Panc1 (cell line): ENCODE measurements at regions not wholly inside any gene's neighbourhood (a gene's known extent, or its start where the extent isn't known, plus 50 kb on each side); places are given as distances from the start of the nearest gene placed in this dataset.

Experiments
- ATAC-seq: fragments of 200-7000 bp; cut with Tn5 transposase; 2 replicates; pipeline ENCODE4 v1.9.1; 2020; ENCODE audit warnings: mild to moderate bottlenecking, moderate library complexity
- BruUV-seq: library from RNA; stranded (reverse); fragments of 400-500 nt; replicated peaks from 2 replicates; lab custom pipeline; 2021; lab: Mats Ljungman, UMichigan
- CTCF ChIA-PET: fragments of 300-600 bp; sonication (Branson Sonifier 250); formaldehyde crosslinking; loops from one replicate; lab custom pipeline; 2022; ENCODE audit warnings: antibody characterized with exemption; lab: Charles Lee
- POLR2A ChIA-PET: fragments of 300-600 bp; sonication (Branson Sonifier 250); formaldehyde crosslinking; loops from one replicate; lab custom pipeline; 2022; ENCODE audit warnings: antibody characterized with exemption; lab: Charles Lee
- DNase-seq: peaks from one replicate; pipeline ENCODE4 v3.0.0-alpha.2; 2010; ENCODE audit warnings: low read depth, low spot score
- H3K27ac ChIP-seq: 2 replicates; pipeline ENCODE4 v1.5.1; 2011; ENCODE audit warnings: mild to moderate bottlenecking, low read length, inconsistent platforms
- H3K27me3 ChIP-seq: fragments of 200-500 bp; sonication (Bioruptor generic); 2 replicates; pipeline ENCODE4 v1.6.0; 2014; ENCODE audit warnings: low read length, inconsistent platforms; ENCODE audit not compliant: control insufficient read depth, insufficient read depth
- H3K36me3 ChIP-seq: fragments of 200-500 bp; sonication (Bioruptor generic); 2 replicates; pipeline ENCODE4 v1.5.1; 2014; ENCODE audit warnings: inconsistent platforms, mild to moderate bottlenecking, low read length, moderate library complexity; ENCODE audit not compliant: control insufficient read depth, insufficient read depth
- H3K4me1 ChIP-seq: 2 replicates; pipeline ENCODE4 v1.5.1; 2011; ENCODE audit warnings: inconsistent platforms, mild to moderate bottlenecking, low read length, moderate library complexity; ENCODE audit not compliant: control insufficient read depth, insufficient read depth
- H3K4me3 ChIP-seq, 2 experiments: 2 replicates each; pipeline ENCODE4 v1.5.1; 2011 to 2012; ENCODE audit warnings: low read depth in 2 of 2, low read length in 2 of 2, mild to moderate bottlenecking in 2 of 2, inconsistent platforms in 1 of 2, moderate library complexity in 1 of 2
- H3K9me3 ChIP-seq: fragments of 200-500 bp; sonication (Bioruptor generic); 2 replicates; pipeline ENCODE4 v1.5.1; 2014; ENCODE audit warnings: low read depth, mild to moderate bottlenecking, inconsistent platforms, low read length, moderate library complexity; ENCODE audit not compliant: control insufficient read depth, insufficient read depth
- POLR2AphosphoS5 ChIP-seq: IDR thresholded peaks from 2 replicates; pipeline ENCODE4 v1.6.1; 2012; ENCODE audit warnings: mild to moderate bottlenecking, low read depth, low read length, moderate library complexity
- SIN3A ChIP-seq: IDR thresholded peaks from 2 replicates; pipeline ENCODE4 v1.6.1; 2012; ENCODE audit warnings: low read depth, mild to moderate bottlenecking, low read length, moderate library complexity, borderline replicate concordance; ENCODE audit not compliant: insufficient read depth
- TCF7L2 ChIP-seq: IDR thresholded peaks from 2 replicates; pipeline ENCODE4 v1.6.1; 2011; ENCODE audit warnings: mild to moderate bottlenecking, low read depth, low read length, inconsistent platforms
- in situ Hi-C: cut with HindIII; loops from 2 replicates; pipeline ENCODE4 v1.10.0; 2016; ENCODE audit warnings: low sequenced_read_pairs, low pct_unique_long_range_greater_than_20kb
- intact Hi-C: fragments of 100-400 bp; cut with micrococcal nuclease; formaldehyde crosslinking; loops from one replicate; pipeline ENCODE4 v1.10.0; 2022; ENCODE audit not compliant: unreplicated experiment
- TF ChIP-seq, protein P1 (sequence below): fragments of 450-650 bp; IDR thresholded peaks from 2 replicates; pipeline ENCODE4 v1.5.1; 2017; ENCODE audit warnings: mild to moderate bottlenecking
- TF ChIP-seq, protein P2 (sequence below), 2 experiments: IDR thresholded peaks; 2 replicates each; pipeline ENCODE4 v1.6.1; 2011 to 2012; ENCODE audit warnings: low read depth in 2 of 2, control low read depth in 1 of 2, low read length in 1 of 2, mild to moderate bottlenecking in 1 of 2, moderate library complexity in 1 of 2; ENCODE audit not compliant: insufficient read depth in 1 of 2

DNA sequence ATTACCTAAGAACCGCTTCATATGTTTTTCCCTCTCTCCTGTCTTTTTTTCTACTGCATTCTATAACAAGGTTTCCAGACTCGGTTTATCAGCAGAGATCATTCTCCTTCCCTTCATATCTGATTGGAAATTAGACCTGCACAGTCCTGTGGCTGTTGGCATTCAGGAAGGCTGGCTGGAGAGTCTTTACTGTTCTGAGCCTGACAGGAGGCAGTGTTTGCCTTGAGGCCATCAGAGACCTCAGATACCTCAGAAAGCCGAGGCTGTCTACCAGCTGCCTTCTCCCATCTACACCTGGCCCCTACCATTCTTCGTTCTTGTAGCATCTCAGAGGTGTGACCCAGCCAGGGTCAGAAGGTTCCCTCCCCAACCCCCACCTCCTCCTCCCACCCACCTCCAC is 182.0 kb downstream of the CAND1 start:
- CTCF ChIA-PET, result no interaction called here
- POLR2A ChIA-PET, result no interaction called here
- Histone ChIP-seq H3K27me3 (0 out of 2 replicates have a peak, but pooled peaks cover under 1% of the 10 kb centered on the region), H3K36me3 (no peaks in the 10 kb centered on the region), H3K27ac (no peak overlapping the region), H3K4me3 (no peak overlapping the region), H3K9me3 (no peaks in the 10 kb centered on the region), H3K4me1 (no peaks in the 10 kb centered on the region)
- no peak for ATAC-seq
- TF ChIP-seq SIN3A, result no peak
- TF ChIP-seq, protein P1, sequence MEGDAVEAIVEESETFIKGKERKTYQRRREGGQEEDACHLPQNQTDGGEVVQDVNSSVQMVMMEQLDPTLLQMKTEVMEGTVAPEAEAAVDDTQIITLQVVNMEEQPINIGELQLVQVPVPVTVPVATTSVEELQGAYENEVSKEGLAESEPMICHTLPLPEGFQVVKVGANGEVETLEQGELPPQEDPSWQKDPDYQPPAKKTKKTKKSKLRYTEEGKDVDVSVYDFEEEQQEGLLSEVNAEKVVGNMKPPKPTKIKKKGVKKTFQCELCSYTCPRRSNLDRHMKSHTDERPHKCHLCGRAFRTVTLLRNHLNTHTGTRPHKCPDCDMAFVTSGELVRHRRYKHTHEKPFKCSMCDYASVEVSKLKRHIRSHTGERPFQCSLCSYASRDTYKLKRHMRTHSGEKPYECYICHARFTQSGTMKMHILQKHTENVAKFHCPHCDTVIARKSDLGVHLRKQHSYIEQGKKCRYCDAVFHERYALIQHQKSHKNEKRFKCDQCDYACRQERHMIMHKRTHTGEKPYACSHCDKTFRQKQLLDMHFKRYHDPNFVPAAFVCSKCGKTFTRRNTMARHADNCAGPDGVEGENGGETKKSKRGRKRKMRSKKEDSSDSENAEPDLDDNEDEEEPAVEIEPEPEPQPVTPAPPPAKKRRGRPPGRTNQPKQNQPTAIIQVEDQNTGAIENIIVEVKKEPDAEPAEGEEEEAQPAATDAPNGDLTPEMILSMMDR, result no peak
- intact Hi-C loops (no loop called here), in situ Hi-C loops (no loop called here)
- no peak for DNase-seq
- BruUV-seq, result no TSS peak

DNA sequence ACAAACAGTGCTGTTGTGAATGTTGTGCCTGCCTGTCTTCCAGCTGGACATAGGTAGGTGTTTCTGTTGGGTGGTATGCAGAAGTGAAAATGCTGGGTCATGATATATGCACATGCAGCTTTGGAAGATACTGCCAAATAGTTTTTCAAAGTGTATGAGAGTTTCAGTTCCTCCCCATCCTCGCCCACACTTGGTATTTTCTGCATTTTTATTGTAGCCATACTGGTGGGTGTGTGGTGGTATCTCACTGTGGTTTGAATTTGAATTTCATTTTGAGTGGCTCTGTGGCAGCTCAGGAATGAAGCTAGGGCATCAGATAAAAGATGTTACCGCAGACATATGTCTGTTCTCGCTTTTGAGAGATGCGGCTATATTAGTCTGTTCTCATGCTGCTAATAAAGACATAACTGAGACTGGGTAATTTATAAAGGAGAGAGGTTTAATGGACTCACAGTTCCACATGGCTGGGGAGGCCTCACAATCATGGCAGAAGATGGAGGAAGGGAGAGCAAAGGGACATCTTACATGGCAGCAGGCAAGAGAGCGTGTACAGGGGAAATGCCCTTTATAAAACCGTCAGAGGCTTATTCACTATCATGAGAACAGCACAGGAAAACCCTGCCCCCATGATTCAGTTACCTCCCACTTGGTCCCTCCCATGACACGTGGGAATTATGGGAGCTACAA is 183.1 kb downstream of the CAND1 start:
- no peak overlapping the region for H3K4me3 ChIP-seq
- 0 out of 2 replicates have a peak, but pooled peaks cover 2% of the 10 kb centered on the region for H3K27me3 ChIP-seq
- no peak for ATAC-seq
- no peak overlapping the region for H3K27ac ChIP-seq
- POLR2A ChIA-PET, result no interaction called here
- in situ Hi-C loops (no loop called here), intact Hi-C loops (no loop called here)
- H3K36me3 ChIP-seq, result no peaks in the 10 kb centered on the region
- DNase-seq, result no peak
- CTCF ChIA-PET, result no interaction called here
- no peak for TF ChIP-seq POLR2AphosphoS5
- TF ChIP-seq SIN3A, result no peak
- TF ChIP-seq, protein P2, sequence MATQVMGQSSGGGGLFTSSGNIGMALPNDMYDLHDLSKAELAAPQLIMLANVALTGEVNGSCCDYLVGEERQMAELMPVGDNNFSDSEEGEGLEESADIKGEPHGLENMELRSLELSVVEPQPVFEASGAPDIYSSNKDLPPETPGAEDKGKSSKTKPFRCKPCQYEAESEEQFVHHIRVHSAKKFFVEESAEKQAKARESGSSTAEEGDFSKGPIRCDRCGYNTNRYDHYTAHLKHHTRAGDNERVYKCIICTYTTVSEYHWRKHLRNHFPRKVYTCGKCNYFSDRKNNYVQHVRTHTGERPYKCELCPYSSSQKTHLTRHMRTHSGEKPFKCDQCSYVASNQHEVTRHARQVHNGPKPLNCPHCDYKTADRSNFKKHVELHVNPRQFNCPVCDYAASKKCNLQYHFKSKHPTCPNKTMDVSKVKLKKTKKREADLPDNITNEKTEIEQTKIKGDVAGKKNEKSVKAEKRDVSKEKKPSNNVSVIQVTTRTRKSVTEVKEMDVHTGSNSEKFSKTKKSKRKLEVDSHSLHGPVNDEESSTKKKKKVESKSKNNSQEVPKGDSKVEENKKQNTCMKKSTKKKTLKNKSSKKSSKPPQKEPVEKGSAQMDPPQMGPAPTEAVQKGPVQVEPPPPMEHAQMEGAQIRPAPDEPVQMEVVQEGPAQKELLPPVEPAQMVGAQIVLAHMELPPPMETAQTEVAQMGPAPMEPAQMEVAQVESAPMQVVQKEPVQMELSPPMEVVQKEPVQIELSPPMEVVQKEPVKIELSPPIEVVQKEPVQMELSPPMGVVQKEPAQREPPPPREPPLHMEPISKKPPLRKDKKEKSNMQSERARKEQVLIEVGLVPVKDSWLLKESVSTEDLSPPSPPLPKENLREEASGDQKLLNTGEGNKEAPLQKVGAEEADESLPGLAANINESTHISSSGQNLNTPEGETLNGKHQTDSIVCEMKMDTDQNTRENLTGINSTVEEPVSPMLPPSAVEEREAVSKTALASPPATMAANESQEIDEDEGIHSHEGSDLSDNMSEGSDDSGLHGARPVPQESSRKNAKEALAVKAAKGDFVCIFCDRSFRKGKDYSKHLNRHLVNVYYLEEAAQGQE (IDR thresholded peaks at IDR 0.05; ENCODE audit: insufficient read depth in 1 of 2, low read depth in 2 of 2, low read length in 1 of 2), result no peak
- no peak for TF ChIP-seq TCF7L2
- TF ChIP-seq, protein P1, result no peak
- no TSS peak for BruUV-seq
- H3K9me3 ChIP-seq, result no peaks in the 10 kb centered on the region
- no peaks in the 10 kb centered on the region for H3K4me1 ChIP-seq
